IMR-90 (cell line): ENCODE measurements at regions not wholly inside any gene's neighbourhood (a gene's known extent, or its start where the extent isn't known, plus 50 kb on each side); places are given as distances from the start of the nearest gene placed in this dataset.

ENCODE experiments used
- ATAC-seq: fragments of 200-7000 bp; cut with Tn5 transposase; 2 replicates; pipeline ENCODE4 v1.9.1; 2020; ENCODE audit warnings: low read depth, mild to moderate bottlenecking, moderate library complexity
- BruUV-seq: library from RNA; stranded (reverse); fragments of 400-500 nt; replicated peaks from 2 replicates; lab custom pipeline; 2021; lab: Mats Ljungman, UMichigan
- CTCF ChIA-PET: fragments of 300-600 bp; formaldehyde crosslinking; extraction: SDS; loops from one replicate; lab custom pipeline; 2021; ENCODE audit warnings: antibody characterized with exemption; lab: Yijun Ruan, JAX
- POLR2A ChIA-PET: fragments of 300-600 bp; sonication (Branson Sonifier 250); formaldehyde crosslinking; loops from one replicate; lab custom pipeline; 2022; ENCODE audit warnings: antibody characterized with exemption; ENCODE audit not compliant: unreplicated experiment; lab: Charles Lee
- DNase-seq: peaks from one replicate; pipeline ENCODE4 v3.0.0; 2013
- H2AFZ ChIP-seq: replicated peaks from 2 replicates; pipeline ENCODE3; 2013; ENCODE audit warnings: low read length, mild to moderate bottlenecking; ENCODE audit not compliant: poor library complexity
- H2AK5ac ChIP-seq: 2 replicates; pipeline ENCODE4 v1.6.1; 2013; ENCODE audit warnings: low read depth, low read length, inconsistent platforms
- H2AK9ac ChIP-seq: replicated peaks from 2 replicates; pipeline ENCODE3; 2013; ENCODE audit warnings: mild to moderate bottlenecking, low read depth, low read length, moderate library complexity; ENCODE audit not compliant: poor library complexity
- H2BK120ac ChIP-seq: 2 replicates; pipeline ENCODE4 v1.6.1; 2013; ENCODE audit warnings: low read depth, low read length, inconsistent platforms
- H2BK15ac ChIP-seq: 3 replicates; pipeline ENCODE4 v1.6.1; 2013; ENCODE audit warnings: low read depth, low read length, inconsistent platforms
- H2BK20ac ChIP-seq: 2 replicates; pipeline ENCODE4 v1.6.1; 2013; ENCODE audit warnings: low read depth, mild to moderate bottlenecking, inconsistent platforms, low read length, moderate library complexity
- H2BK5ac ChIP-seq: 2 replicates; pipeline ENCODE4 v1.6.1; 2013; ENCODE audit warnings: mild to moderate bottlenecking, low read depth, low read length, inconsistent platforms; ENCODE audit not compliant: poor library complexity, severe bottlenecking
- H3K14ac ChIP-seq: replicated peaks from 2 replicates; pipeline ENCODE4 v1.6.1; 2013; ENCODE audit warnings: low read depth, low read length, inconsistent platforms
- H3K18ac ChIP-seq: 2 replicates; pipeline ENCODE4 v1.6.1; 2013; ENCODE audit warnings: low read depth, low read length, control low read depth
- H3K23ac ChIP-seq: 2 replicates; pipeline ENCODE4 v1.6.1; 2013; ENCODE audit warnings: low read depth, low read length, inconsistent platforms
- H3K27ac ChIP-seq: 2 replicates; pipeline ENCODE4 v1.5.1; 2013; ENCODE audit warnings: mild to moderate bottlenecking, control low read depth, low read length; ENCODE audit not compliant: insufficient read depth
- H3K27me3 ChIP-seq: 2 replicates; pipeline ENCODE4 v1.6.1; 2013; ENCODE audit warnings: low read length; ENCODE audit not compliant: control insufficient read depth, insufficient read depth
- H3K36me3 ChIP-seq: 2 replicates; pipeline ENCODE4 v1.6.1; 2013; ENCODE audit warnings: low read length, mixed read lengths; ENCODE audit not compliant: control insufficient read depth, insufficient read depth
- H3K4ac ChIP-seq: 2 replicates; pipeline ENCODE4 v1.6.1; 2013; ENCODE audit warnings: low read depth, low read length, inconsistent platforms
- H3K4me1 ChIP-seq: 2 replicates; pipeline ENCODE4 v1.6.1; 2013; ENCODE audit warnings: low read length, mixed read lengths; ENCODE audit not compliant: control insufficient read depth, insufficient read depth
- H3K4me2 ChIP-seq: 2 replicates; pipeline ENCODE4 v1.6.1; 2013; ENCODE audit warnings: low read depth, mild to moderate bottlenecking, control low read depth, low read length, moderate library complexity
- H3K4me3 ChIP-seq: 2 replicates; pipeline ENCODE4 v1.5.1; 2013; ENCODE audit warnings: low read depth, mild to moderate bottlenecking, control low read depth, low read length, moderate library complexity; ENCODE audit not compliant: insufficient read depth
- H3K56ac ChIP-seq: 2 replicates; pipeline ENCODE4 v1.6.1; 2013; ENCODE audit warnings: low read length, inconsistent platforms; ENCODE audit not compliant: insufficient read depth; ENCODE audit errors: extremely low read depth
- H3K79me1 ChIP-seq, 2 experiments: 2 replicates each; pipeline ENCODE4 v1.6.1; 2013; ENCODE audit warnings: low read length in 2 of 2, inconsistent platforms in 1 of 2, low read depth in 1 of 2
- H3K9ac ChIP-seq: 2 replicates; pipeline ENCODE4 v1.6.1; 2013; ENCODE audit warnings: low read depth, low read length, control low read depth
- H3K9me1 ChIP-seq: 2 replicates; pipeline ENCODE4 v1.6.1; 2013; ENCODE audit warnings: low read length, inconsistent platforms; ENCODE audit not compliant: insufficient read depth
- H3K9me3 ChIP-seq: 2 replicates; pipeline ENCODE4 v1.6.1; 2013; ENCODE audit warnings: low read length; ENCODE audit not compliant: control insufficient read depth, insufficient read depth
- H4K20me1 ChIP-seq: 2 replicates; pipeline ENCODE4 v1.6.1; 2013; ENCODE audit warnings: low read length, inconsistent platforms; ENCODE audit not compliant: insufficient read depth
- H4K5ac ChIP-seq: 2 replicates; pipeline ENCODE4 v1.6.1; 2013; ENCODE audit warnings: mild to moderate bottlenecking, low read depth, low read length, control low read depth
- H4K8ac ChIP-seq, 2 experiments: 2 replicates each; pipeline ENCODE4 v1.6.1; 2013; ENCODE audit warnings: low read depth in 2 of 2, low read length in 2 of 2, control low read depth in 1 of 2, inconsistent platforms in 1 of 2
- H4K91ac ChIP-seq: 2 replicates; pipeline ENCODE4 v1.6.1; 2013; ENCODE audit warnings: low read depth, low read length, inconsistent platforms; ENCODE audit not compliant: insufficient read depth
- BHLHE40 ChIP-seq: fragments of 150-350 bp; IDR thresholded peaks from 2 replicates; pipeline ENCODE4 v1.6.1; 2016; ENCODE audit warnings: mild to moderate bottlenecking, low read depth, low read length
- CEBPB ChIP-seq: IDR thresholded peaks from 2 replicates; pipeline ENCODE4 v1.6.1; 2012; ENCODE audit warnings: low read depth, low read length, improper control_type of control experiment
- CHD1 ChIP-seq: IDR thresholded peaks from 2 replicates; pipeline ENCODE4 v1.6.1; 2012; ENCODE audit warnings: low read depth, low read length, improper control_type of control experiment
- CTCF ChIP-seq: conservative IDR thresholded peaks from 2 replicates; pipeline ENCODE4 v1.5.1; 2012; ENCODE audit warnings: mild to moderate bottlenecking, low read depth, low read length, improper control_type of control experiment
- ELK1 ChIP-seq: fragments of 150-350 bp; IDR thresholded peaks from 2 replicates; pipeline ENCODE4 v1.6.1; 2016; ENCODE audit warnings: low read depth, mild to moderate bottlenecking, low read length, moderate library complexity, borderline replicate concordance
- FOS ChIP-seq: fragments of 150-350 bp; IDR thresholded peaks from 2 replicates; pipeline ENCODE4 v1.6.1; 2016; ENCODE audit warnings: low read depth, low read length
- MAFK ChIP-seq: IDR thresholded peaks from 2 replicates; pipeline ENCODE4 v1.6.1; 2012; ENCODE audit warnings: low read depth, low read length, improper control_type of control experiment
- MAZ ChIP-seq: IDR thresholded peaks from 2 replicates; pipeline ENCODE4 v1.6.1; 2012; ENCODE audit warnings: low read depth, mild to moderate bottlenecking, low read length, improper control_type of control experiment, moderate library complexity, borderline replicate concordance
- MXI1 ChIP-seq: IDR thresholded peaks from 2 replicates; pipeline ENCODE4 v1.6.1; 2012; ENCODE audit warnings: low read depth, mild to moderate bottlenecking, low read length, moderate library complexity, borderline replicate concordance
- NFE2L2 ChIP-seq: fragments of 150-350 bp; IDR thresholded peaks from 2 replicates; pipeline ENCODE4 v1.6.1; 2016; ENCODE audit warnings: low read depth, mild to moderate bottlenecking, low read length
- POLR2A ChIP-seq: IDR thresholded peaks from 2 replicates; pipeline ENCODE4 v1.6.1; 2012; ENCODE audit warnings: mild to moderate bottlenecking, low read depth, low read length
- RAD21 ChIP-seq: IDR thresholded peaks from 2 replicates; pipeline ENCODE4 v1.6.1; 2012; ENCODE audit warnings: low read length, improper control_type of control experiment
- RCOR1 ChIP-seq: IDR thresholded peaks from 2 replicates; pipeline ENCODE4 v1.6.1; 2012; ENCODE audit warnings: mild to moderate bottlenecking, low read length, improper control_type of control experiment; ENCODE audit not compliant: insufficient replicate concordance
- RFX5 ChIP-seq: IDR thresholded peaks from 2 replicates; pipeline ENCODE4 v1.8.0; 2012; ENCODE audit warnings: low read depth, mild to moderate bottlenecking, low read length, moderate library complexity
- SMC3 ChIP-seq: fragments of 150-350 bp; IDR thresholded peaks from 2 replicates; pipeline ENCODE4 v1.6.1; 2016; ENCODE audit warnings: low read depth, mild to moderate bottlenecking, antibody characterized with exemption, low read length, moderate library complexity
- USF2 ChIP-seq: fragments of 150-350 bp; IDR thresholded peaks from 2 replicates; pipeline ENCODE4 v1.6.1; 2017; ENCODE audit warnings: mild to moderate bottlenecking, antibody characterized with exemption, low read length, low read depth
- WGBS, 2 experiments: methylation state at CpG; one replicate each; pipeline versions ENCODE4 v1.1.5 to v1.1.7; 2013; ENCODE audit warnings: missing lambda C conversion rate in 2 of 2; ENCODE audit not compliant: insufficient read length in 1 of 2; ENCODE audit errors: extremely low coverage in 2 of 2; 5-methylcytosine and 5-hydroxymethylcytosine counted together
- dilution Hi-C: fragments of 300-500 bp; cut with HindIII; formaldehyde crosslinking; loops from one replicate; pipeline ENCODE4 v1.14.3; 2018; ENCODE audit warnings: low sequenced_read_pairs; ENCODE audit not compliant: unreplicated experiment
- in situ Hi-C: fragments of 300-500 bp; cut with MboI; formaldehyde crosslinking; loops from 3 replicates; pipeline ENCODE4 v1.14.3; 2019; ENCODE audit warnings: low sequenced_read_pairs, inconsistent platforms, mixed read lengths
- intact Hi-C: fragments of 100-400 bp; cut with micrococcal nuclease; formaldehyde crosslinking; loops from 2 replicates; pipeline ENCODE4 v1.10.0; 2022

GRCh38 chr6:140017470-140017869 lies 643.0 kb upstream of the CITED2 start:
- no peak overlapping the region for H2AFZ ChIP-seq

More at GRCh38 chr6:140017470-140017869, 643.0 kb upstream of the CITED2 start:
- H3K4me3 ChIP-seq = no peak overlapping the region
- no peak overlapping the region for H2AK5ac ChIP-seq
- H2BK120ac ChIP-seq = no peak overlapping the region
- no peak overlapping the region for H3K56ac ChIP-seq
- no peak overlapping the region for H3K27ac ChIP-seq
- no peak for ATAC-seq
- no peak overlapping the region for H4K8ac ChIP-seq
- H3K36me3 ChIP-seq = no peaks in the 10 kb centered on the region
- intact Hi-C loops (no loop called here), in situ Hi-C loops (no loop called here), dilution Hi-C loops (no loop called here)
- POLR2A ChIA-PET = no interaction called here
- H4K5ac ChIP-seq = no peak overlapping the region
- no peak overlapping the region for H3K4ac ChIP-seq
- H3K23ac ChIP-seq = no peak overlapping the region
- H3K9me3 ChIP-seq = peaks cover 13% of the 10 kb centered on the region
- H3K18ac ChIP-seq = no peak overlapping the region
- no peak for DNase-seq
- no peak overlapping the region for H2BK5ac ChIP-seq
- no peak overlapping the region for H2AK9ac ChIP-seq
- H3K9me1 ChIP-seq = no peaks in the 10 kb centered on the region
- no peaks in the 10 kb centered on the region for H3K79me1 ChIP-seq
- no TSS peak for BruUV-seq
- H3K14ac ChIP-seq = no peak overlapping the region
- H4K91ac ChIP-seq = no peak overlapping the region
- no peaks in the 10 kb centered on the region for H3K4me1 ChIP-seq
- H3K9ac ChIP-seq = no peak overlapping the region
- CTCF ChIA-PET = no interaction called here
- H4K20me1 ChIP-seq = no peaks in the 10 kb centered on the region
- H2BK15ac ChIP-seq = no peak overlapping the region
- no peak overlapping the region for H2BK20ac ChIP-seq
- H3K27me3 ChIP-seq = no peaks in the 10 kb centered on the region
- WGBS, 2 experiments = no CpG with 5 or more reads among the region's 1 CpG
- TF ChIP-seq MAFK (no peak), CEBPB (no peak), ELK1 (no peak), CTCF (no peak), BHLHE40 (no peak), CHD1 (no peak), SMC3 (no peak), USF2 (no peak), FOS (no peak), MXI1 (no peak), RAD21 (no peak), NFE2L2 (no peak), MAZ (no peak), RCOR1 (no peak), POLR2A (no peak), RFX5 (no peak)
- H3K4me2 ChIP-seq = no peak overlapping the region
